HG03045 (cell line): ENCODE measurements at regions not wholly inside any gene's neighbourhood (a gene's known extent, or its start where the extent isn't known, plus 50 kb on each side); places are given as distances from the start of the nearest gene placed in this dataset.
"Not testable (repeated sequence)": the region's sequence is repeated elsewhere in the genome, so short reads cannot be mapped to it uniquely, and the experiment has no call there.

Source experiments
- ATAC-seq: cut with Tn5 transposase; IDR thresholded peaks from one replicate; pipeline ENCODE4 v1.9.1; 2021; ENCODE audit warnings: mild to moderate bottlenecking, moderate library complexity; ENCODE audit not compliant: unreplicated experiment

- not testable (repeated sequence) for ATAC-seq
These were observed 56.6 kb downstream of the CHST2 start for GRCh38 chr3:143175940-143176894.

- ATAC-seq = peak; percentile 44
These were observed 58.4 kb downstream of the CHST2 start for GRCh38 chr3:143177965-143178364.

- ATAC-seq = not testable (repeated sequence)
These were observed 59.4 kb downstream of the CHST2 start for GRCh38 chr3:143178775-143179548.

- no peak for ATAC-seq
These were observed 60.0 kb downstream of the CHST2 start for GRCh38 chr3:143179603-143180002.

- not testable (repeated sequence) for ATAC-seq
These were observed 61.3 kb downstream of the CHST2 start for GRCh38 chr3:143180860-143181259.

- not testable (repeated sequence) for ATAC-seq
These were observed 62.4 kb downstream of the CHST2 start for GRCh38 chr3:143181977-143182376.

- ATAC-seq = no peak
These were observed 63.5 kb downstream of the CHST2 start for GRCh38 chr3:143182866-143183664.

GRCh38 chr3:143183665-143183964 is 64.0 kb downstream of the CHST2 start:
- no peak for ATAC-seq

GRCh38 chr3:143184099-143184498 is 64.5 kb downstream of the CHST2 start:
- no peak for ATAC-seq

- no peak for ATAC-seq
These were observed 65.8 kb downstream of the CHST2 start for GRCh38 chr3:143185401-143185800.

- no peak for ATAC-seq
These were observed 67.5 kb downstream of the CHST2 start for GRCh38 chr3:143187111-143187510.

GRCh38 chr3:143188881-143189280 is 69.3 kb downstream of the CHST2 start:
- ATAC-seq = no peak

- ATAC-seq = no peak
These were observed 70.5 kb downstream of the CHST2 start for GRCh38 chr3:143190101-143190500.

GRCh38 chr3:143192193-143192592 is 72.6 kb downstream of the CHST2 start:
- ATAC-seq = no peak

GRCh38 chr3:143200001-143200924 is 80.7 kb downstream of the CHST2 start:
- ATAC-seq = no peak

- no peak for ATAC-seq
These were observed 81.5 kb downstream of the CHST2 start for GRCh38 chr3:143201045-143201444.

GRCh38 chr3:143201870-143202752 is 82.5 kb downstream of the CHST2 start:
- ATAC-seq = no peak

- ATAC-seq = no peak
These were observed 83.6 kb downstream of the CHST2 start for GRCh38 chr3:143203142-143203541.

GRCh38 chr3:143203848-143204247 is 84.3 kb downstream of the CHST2 start:
- ATAC-seq = no peak
